ENCODE measurements at regions not wholly inside any gene's neighbourhood (a gene's known extent, or its start where the extent isn't known, plus 50 kb on each side); places are given as distances from the start of the nearest gene placed in this dataset.
"Not testable (repeated sequence)": the region's sequence is repeated elsewhere in the genome, so short reads cannot be mapped to it uniquely, and the experiment has no call there.

DNA sequence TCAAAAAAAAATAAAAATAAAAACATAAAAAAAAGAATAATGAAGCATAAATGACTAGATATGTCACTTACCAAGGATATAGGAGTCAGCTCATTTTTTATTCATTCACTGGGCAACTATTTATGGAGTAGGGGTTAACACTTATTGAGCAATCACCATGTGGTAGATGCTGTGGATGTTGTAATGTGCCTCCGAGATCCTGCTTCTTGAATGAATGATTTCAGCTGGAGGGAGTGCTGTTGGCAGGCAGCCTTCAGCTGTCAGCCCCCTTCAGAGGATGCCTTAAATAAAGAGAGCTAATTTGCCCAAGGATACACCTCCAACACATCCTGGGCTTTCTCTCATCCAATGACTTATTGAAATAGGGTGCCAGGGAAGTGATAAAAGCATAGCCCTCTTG, 229.5 kb upstream of the DTNBP1 start:
- no peak for TF ChIP-seq CTCF (IDR thresholded peaks at IDR 0.05)
- no peak overlapping the region for H3K27ac ChIP-seq
- DNase-seq (no peak), ATAC-seq (peak; percentile 19)
- no peaks in the 10 kb centered on the region for H3K27me3 ChIP-seq
- intact Hi-C loops (cut with DNase I) = no loop called here
- no peaks in the 10 kb centered on the region for H3K9me3 ChIP-seq
- H3K4me3 ChIP-seq = no peak overlapping the region
- peaks cover 36% of the 10 kb centered on the region for H3K4me1 ChIP-seq
- no peaks in the 10 kb centered on the region for H3K36me3 ChIP-seq

DNA sequence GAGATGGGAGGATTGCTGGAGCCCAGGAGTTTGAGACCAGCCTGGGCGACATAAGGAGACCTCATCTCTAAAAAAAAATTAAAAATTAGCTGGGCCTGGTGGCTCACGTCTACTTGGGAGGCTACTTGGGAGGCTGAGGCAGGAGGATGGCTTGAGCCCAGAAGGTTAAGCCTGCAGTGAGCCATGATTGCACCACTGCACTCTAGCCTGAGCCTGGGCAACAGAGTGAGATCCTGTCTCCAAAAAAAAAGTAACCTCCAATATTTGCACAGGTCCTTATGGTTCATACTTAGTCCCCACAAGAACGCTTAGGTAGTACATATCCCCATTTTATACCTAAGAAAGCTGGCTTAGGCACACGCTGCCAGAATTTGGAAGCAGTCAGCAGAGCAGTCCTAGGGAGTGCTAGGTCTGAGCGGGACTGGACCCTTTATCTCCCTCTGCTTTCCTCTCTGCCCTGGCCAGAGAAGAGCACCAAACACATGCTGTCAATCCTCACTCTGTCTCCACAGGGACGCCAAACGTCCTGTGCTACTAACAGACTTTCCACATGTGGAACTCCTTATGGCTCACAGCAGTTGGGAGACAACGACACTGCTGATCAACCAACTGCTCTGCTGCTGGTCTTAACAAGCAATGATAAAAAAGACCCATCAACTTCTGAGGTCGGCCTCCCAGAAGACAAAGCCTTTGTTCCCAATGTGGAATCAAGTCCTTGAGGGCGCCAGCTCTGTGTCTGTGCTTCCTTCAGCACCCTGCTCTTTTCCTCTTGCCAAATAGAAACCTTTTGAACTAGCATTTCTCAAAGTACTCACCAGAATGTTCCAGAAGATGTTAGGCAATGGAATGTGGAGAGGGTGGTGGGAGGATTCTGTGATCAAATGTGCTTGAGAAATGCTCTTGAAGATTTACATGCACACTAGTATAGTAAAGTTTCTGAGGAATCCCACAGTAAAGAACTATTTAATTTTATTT, 226.3 kb upstream of the DTNBP1 start:
- H3K4me3 ChIP-seq = no peak overlapping the region
- H3K27me3 ChIP-seq = no peaks in the 10 kb centered on the region
- H3K9me3 ChIP-seq = no peaks in the 10 kb centered on the region
- no peak overlapping the region for H3K27ac ChIP-seq
- intact Hi-C loops (cut with DNase I) = no loop called here
- H3K36me3 ChIP-seq = no peaks in the 10 kb centered on the region
- H3K4me1 ChIP-seq = peaks cover 27% of the 10 kb centered on the region
- DNase-seq (no peak), ATAC-seq (peak; percentile 74)
- no peak for TF ChIP-seq CTCF (IDR thresholded peaks at IDR 0.05)

DNA sequence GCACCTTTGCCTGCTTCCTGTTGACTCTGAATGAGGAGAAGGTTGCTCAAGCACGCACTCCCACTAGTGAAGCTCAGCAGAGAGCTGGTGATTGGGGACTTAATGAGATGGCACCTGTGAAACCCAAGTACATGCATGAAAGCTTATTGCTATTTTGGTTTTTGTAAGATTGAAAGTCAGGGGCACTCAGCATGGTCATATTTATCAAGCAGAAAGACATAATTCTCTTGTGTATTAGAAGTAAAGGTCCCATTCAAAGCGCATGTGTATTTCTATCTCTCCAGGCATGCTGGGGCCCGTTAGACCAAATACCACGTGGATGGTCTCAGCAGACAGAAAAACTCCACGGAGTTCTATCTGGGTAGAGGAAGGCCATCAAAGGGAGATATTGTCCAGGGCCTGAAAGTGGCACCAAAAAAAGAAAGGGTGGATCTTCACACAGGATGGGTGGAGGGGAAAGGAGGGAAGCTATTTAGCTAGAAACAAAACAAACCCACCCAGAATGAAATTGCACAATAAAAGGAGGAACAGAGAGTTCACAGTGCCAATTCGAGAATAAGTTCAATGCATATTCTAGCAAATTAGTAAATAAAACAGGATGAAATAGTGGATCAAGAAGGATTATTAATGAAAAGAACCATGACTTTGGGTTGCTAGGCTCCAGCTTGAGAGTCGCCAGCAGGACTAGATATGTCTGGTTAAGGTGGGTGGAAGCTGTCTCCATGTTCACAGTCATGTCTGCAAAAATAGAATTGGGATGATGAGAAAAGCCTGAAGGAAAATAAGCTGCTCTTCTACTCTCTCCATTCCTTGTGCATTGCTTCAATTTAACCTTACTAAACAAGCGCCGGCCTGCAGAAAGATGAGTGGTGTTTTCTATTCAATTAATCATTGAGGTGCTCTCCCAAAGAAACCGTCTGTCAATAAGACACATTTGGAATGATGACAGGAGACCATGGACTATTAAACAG, 224.9 kb upstream of the DTNBP1 start:
- peaks cover 28% of the 10 kb centered on the region for H3K4me1 ChIP-seq
- TF ChIP-seq CTCF (IDR thresholded peaks at IDR 0.05) = no peak
- no peaks in the 10 kb centered on the region for H3K9me3 ChIP-seq
- ATAC-seq = no peak
- H3K36me3 ChIP-seq = no peaks in the 10 kb centered on the region
- DNase-seq = no peak
- no peak overlapping the region for H3K27ac ChIP-seq
- H3K4me3 ChIP-seq = no peak overlapping the region
- intact Hi-C loops (cut with DNase I) = no loop called here
- no peaks in the 10 kb centered on the region for H3K27me3 ChIP-seq

DNA sequence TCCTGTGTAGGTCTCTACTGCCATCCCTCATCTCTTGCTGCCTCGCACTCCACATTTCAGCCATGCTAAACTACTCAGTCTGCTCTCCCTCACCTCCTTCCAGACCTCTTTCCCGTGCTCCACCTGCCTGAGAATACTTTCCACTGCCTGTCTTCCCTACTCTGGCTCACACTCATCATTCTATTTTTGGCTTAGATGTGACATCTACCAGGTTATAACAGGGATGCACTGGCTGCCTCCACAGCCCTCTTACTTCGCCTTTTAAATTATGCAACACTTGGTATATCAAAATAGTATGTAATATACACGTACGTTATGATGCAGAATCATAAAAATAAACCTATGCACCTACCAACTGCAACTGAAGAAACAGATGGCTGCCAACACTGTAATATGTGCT, 222.8 kb upstream of the DTNBP1 start:
- Histone ChIP-seq H3K36me3 (no peaks in the 10 kb centered on the region), H3K27me3 (no peaks in the 10 kb centered on the region), H3K4me1 (peaks cover 30% of the 10 kb centered on the region), H3K9me3 (no peaks in the 10 kb centered on the region), H3K4me3 (no peak overlapping the region), H3K27ac (no peak overlapping the region)
- ATAC-seq (no peak), DNase-seq (no peak)
- intact Hi-C loops (cut with DNase I) = no loop called here
- no peak for TF ChIP-seq CTCF (IDR thresholded peaks at IDR 0.05)

DNA sequence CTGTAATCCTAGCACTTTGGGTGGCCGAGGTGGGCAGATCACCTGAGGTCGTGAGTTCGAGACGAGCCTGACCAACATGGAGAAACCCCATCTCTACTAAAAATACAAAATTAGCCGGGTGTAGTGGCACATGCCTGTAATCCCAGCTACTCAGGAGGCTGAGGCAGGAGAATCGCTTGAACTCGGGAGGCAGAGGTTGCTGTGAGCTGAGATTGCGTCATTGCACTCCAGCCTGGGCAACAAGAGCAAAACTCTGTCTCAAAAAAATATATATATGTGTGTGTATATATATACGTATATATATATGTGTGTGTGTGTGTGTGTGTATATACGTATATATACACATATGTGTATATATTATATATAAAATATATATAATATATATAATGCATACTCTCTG, 220.8 kb upstream of the DTNBP1 start:
- DNase-seq; H3K36me3 ChIP-seq; intact Hi-C loops (cut with DNase I); H3K4me3 ChIP-seq; H3K27ac ChIP-seq; H3K9me3 ChIP-seq; ATAC-seq; H3K27me3 ChIP-seq: not testable (repeated sequence)
- H3K4me1 ChIP-seq = peaks cover 28% of the 10 kb centered on the region

- Histone ChIP-seq H3K27me3 (no peaks in the 10 kb centered on the region), H3K36me3 (no peaks in the 10 kb centered on the region), H3K27ac (no peak overlapping the region), H3K4me1 (peaks cover 21% of the 10 kb centered on the region), H3K9me3 (no peaks in the 10 kb centered on the region), H3K4me3 (no peak overlapping the region)
- no peak for TF ChIP-seq CTCF (IDR thresholded peaks at IDR 0.05)
- DNase-seq (no peak), ATAC-seq (no peak)
- intact Hi-C loops (cut with DNase I) = no loop called here
These were observed 220.1 kb upstream of the DTNBP1 start for GRCh38 chr6:15882915-15883314.
